Medulla oblongata (tissue), 1 donor: ENCODE measurements at regions not wholly inside any gene's neighbourhood (a gene's known extent, or its start where the extent isn't known, plus 50 kb on each side); places are given as distances from the start of the nearest gene placed in this dataset.

ENCODE experiments used
- DNase-seq: peaks from one replicate; pipeline ENCODE4 v3.0.0-alpha.2; 2015; ENCODE audit errors: extremely low spot score

DNA sequence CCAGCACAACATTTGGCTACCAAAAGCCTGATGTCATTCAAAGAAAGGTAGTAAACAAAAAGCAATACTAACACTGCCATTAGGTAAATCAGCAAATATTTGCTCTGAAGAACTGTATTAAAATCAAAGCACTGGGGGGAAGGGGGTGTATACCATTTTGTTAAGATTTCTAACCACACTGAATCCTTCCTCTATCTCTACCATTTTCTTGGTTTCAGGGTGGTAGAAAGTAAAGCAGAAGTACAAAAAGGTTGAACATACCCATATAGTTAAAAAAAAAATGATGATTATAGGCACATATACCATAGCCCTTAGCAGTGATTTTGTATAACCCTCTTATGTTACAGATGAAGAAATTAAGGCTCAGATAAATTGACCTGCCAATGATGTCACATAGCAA lies 437.6 kb downstream of the ZEB2 start:
- no peak for DNase-seq

DNA sequence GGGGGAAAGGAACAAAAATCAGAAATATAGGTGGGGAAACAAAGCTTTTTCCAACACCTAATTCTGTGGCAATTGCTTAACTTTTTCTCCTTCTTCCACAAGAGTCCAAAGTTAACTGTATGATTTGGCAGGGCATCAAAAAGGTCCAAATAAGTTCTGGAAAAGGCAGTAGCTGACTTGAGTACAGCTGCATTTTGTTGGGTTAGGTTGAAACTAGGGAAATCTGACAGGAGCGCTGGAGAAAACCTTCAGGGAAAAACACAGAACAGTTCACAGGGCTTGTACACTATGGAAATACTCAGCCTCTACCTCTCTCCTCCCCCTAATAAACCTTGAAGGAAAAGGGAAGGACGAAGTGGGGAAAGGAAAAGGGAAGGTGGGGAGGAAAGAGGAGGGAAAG lies 438.6 kb downstream of the ZEB2 start:
- DNase-seq, result no peak

DNA sequence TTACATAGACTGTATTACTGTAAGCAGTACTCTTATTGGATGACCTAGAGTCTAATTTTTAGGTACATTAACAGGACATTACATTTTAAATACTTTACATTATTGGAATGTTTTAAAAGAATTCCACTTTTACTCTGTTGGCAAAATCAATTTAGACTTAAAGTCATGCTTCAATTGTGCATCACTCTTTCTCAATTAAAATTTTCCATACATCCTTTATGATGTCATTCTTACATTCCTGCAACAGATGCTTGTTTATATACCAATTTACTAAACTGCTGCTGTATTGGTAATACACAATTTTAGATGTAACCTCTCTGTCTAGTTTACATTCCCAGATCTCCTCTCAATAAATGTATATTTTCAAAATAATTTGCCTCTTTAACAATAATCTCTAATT lies 440.1 kb downstream of the ZEB2 start:
- DNase-seq, result no peak

DNA sequence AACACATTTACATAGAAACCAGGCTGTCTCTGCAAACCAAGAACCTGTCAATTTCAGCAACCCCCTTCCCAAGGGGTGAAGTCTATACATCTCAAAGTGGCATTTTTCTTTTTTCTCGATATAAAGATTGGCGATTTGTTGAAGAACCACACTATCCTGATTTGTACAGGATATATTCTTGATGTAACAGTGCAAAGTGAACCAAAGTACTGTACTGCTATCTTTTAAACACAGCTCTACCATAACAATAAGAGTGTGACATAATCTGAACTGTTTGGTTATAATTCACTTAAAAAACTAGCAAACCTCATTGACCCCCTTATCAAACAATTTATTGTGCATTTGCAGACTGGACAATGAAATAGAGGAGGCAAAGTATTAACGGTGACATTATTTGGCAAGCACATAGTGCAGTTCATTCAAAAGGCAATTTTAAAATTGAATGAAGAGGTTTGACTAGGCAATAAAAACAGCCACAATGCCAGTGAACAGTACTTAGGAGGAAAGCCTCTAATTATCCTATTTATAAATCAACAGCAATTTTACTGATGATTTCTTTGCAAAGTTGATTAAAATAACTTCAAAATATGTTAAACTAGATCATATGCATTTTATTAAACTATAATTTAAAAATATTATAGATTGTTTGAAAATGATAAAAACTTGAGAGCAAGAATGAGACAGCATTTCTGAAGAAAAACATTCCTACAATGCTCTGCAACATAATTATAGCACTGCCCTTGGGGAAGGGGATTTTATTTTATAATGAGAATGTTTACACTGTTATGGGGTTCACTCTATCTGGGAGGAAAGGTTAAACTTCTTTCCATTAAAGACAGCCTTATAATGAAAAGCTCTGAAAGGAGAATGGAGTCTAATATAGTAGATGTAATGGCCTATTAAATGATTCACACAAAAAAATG lies 440.9 kb downstream of the ZEB2 start:
- no peak for DNase-seq

DNA sequence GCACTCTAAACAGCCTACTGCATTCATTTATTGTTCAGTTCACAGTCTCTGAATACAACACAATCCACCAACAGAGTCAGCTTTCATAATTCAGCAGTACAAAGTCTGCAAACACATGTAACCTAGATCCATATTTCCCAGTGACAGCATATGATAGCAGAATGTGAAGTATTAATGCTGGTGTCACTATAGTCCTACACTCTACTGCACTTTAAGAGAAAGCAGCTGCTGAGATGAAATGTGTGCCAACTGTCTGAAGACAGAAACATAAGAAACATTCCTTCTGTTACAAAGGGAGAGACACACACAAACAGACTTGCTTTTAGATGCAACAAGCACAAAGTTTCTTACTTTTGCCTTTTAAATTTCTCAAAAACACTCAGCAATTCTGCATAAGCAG lies 441.8 kb downstream of the ZEB2 start:
- peak; percentile 33 for DNase-seq

DNA sequence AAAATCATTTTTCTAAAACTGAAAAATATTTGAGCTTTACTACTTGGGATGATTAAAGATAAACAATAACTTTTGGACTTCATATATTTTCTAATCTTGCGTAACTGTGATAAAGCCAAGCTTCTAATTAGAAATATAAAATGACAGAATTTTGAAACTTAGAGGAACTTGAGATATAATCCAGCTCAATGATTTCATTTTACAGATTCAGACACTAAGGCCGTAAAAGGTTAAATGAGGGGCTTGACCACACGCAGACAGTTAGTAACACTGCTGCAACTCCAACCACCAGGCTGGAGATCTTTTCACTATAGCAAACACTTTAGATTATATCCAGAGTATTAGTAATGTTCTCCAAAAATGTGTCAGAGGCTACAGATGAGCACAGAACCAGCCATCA lies 445.5 kb downstream of the ZEB2 start:
- no peak for DNase-seq

DNA sequence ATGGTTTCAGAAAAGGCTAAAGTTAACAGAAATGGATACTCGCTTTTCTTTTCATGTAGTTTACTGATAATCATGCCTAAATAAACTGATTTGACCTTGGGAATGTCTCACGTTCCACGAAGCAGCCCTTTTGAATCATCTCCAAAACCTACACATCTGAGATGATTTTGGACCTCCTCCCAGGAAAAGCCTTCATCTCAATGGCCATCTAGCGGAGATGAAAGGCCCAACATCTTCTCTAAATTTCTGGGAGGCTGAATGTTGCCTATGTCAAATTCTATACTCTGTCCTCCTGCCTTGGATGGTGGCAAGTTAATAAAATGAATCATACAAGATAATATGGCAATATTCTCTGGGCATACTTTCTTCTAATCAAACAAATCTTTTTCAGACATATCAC lies 448.5 kb downstream of the ZEB2 start:
- DNase-seq, result no peak

DNA sequence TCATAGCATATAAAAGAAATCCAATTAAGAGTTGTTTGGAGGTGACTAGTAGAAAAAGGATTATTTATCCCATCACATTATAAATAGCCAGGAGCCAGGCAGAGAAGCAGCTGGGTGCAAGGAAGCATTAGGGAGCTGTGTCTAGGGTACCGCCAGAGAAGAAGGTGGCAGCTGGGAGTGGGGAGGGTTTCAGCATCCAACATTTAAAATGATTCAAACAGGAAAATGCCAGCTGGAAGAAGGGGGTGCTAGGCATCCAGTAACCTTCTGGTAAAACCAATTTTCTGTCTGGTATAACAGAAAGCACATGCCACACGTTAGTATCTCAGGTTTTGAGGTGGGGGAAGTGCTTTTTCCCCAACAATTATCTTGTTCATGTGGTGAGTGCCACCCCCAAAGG lies 452.4 kb downstream of the ZEB2 start:
- no peak for DNase-seq

DNA sequence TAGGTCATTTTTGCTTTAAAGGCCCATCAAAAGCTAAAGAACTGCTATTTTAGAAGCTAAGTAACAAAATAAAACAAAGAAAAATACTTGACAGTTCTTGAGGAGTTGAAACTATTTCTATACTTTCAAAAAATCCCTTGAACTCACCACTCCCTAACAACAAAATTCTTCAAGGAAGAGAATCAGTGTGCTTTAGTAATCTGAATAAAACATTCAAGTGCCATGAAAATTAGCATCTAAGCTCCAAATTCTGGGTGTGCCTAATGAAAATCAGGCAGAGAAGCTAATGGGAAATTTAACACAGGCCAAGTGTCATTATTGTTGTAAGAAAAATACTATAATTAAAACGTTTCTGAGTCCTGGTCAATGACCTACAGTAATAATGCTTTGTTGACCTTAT lies 456.3 kb downstream of the ZEB2 start:
- DNase-seq, result no peak

DNA sequence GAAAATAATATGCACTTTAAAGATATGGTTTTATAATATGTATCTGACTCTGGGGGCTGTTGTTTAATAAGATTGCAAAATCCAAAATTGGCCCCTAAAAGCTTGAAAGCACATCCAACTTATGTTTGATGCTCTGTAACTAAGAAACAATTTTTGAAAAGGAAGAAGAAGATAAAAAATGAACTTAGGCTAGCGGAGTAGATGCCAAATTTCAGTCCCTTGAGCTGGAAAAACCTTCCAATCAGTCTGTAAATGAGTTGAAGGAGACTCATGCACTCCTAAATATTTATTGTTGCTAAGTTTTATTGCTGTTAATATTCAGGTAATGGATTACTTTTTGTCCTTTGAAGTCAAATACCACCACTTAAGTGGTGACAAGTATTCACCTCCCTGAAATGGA lies 465.0 kb downstream of the ZEB2 start:
- DNase-seq, result no peak

DNA sequence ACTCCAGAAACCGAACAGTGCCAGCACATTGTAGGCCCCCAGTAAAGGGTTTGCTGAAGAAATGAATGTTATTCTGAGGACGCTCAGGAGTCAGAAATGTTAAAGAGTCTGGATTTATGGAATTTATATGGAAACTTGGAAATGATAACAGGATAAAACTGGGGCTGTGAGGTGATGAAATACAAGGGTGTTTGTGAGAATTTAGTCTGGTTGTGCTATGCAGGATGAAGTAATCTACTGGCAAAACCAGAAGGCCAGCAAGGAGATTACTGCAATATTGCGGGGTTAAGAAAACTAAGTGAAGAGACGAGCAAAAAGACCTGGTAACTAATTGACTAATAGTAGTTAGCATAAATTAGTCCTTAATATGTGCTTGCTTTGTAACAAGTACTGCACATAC lies 467.8 kb downstream of the ZEB2 start:
- DNase-seq, result no peak

DNA sequence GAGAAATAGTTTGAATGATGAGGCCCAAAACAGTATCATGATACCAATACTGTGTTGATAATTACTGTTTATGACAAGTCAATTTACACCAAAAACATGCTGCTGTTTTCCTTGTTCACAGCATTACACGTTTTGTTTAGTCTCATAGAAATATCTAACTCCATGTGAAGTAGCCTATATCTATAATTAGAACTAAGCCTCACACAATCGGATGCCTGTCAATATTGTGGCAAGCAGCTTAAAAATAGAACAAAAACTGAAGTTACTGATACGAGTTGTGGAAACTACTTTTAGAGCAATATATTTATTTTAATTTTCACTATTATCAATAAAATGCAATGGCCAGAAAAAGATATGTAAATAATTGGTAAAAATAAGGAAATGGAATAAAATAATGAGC lies 470.8 kb downstream of the ZEB2 start:
- no peak for DNase-seq

DNA sequence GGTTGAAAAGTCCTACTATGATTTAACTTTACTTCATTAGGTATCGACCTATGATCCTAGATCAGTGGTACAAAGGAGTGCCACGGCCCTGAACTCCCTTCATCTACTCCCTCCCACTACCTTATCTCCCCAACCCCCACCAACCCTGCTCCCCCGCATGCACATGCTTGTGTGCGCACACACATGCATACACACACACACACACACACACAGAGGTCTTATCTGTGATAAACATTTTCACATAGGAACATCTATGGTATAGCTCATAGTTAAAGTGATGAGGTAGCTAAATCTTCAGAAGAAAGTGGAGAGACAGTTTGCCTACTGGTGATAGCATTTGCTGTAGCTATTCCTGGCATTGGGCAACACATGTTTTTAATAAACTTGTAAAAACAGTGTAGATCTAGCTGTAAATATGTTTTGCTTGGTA lies 471.3 kb downstream of the ZEB2 start:
- DNase-seq, result no peak

DNA sequence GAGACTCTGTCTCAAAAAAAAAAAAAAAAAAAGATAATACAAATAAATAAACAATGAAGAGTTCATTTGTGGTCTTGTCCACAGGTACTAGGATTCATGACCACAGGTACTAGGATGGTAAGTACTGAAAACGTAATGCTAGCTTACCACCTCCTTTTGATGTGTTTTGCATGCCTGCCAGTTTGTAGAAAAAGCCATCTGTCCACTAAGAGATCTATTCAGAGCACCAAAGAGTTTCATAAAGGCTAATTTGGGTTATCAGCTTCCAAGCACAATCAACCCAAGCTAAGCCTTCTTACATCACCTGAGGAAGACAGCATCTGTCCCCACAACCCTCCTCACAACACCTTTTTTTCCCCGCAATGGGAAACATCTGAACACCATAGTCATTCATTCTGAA lies 477.2 kb downstream of the ZEB2 start:
- DNase-seq, result no peak

DNA sequence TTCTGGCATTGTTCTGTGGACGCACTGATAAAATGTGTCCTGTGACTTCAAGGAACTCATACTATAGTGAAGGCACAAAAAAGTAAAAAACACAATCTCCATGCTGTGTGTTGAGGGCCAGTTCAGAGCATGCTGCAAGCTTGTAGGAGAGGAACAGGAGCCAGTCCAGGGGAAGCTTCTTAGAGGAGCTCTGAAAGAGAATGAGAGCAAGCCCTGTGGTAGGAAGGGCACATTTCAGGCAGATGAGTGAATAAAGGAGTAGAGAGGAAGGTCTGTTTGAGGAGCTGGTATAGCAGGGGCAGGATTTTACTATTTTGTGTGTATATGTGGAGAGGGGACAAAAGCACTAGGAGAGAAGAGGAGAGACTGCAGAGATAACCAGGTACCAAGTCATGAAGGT lies 478.3 kb downstream of the ZEB2 start:
- DNase-seq, result no peak

DNA sequence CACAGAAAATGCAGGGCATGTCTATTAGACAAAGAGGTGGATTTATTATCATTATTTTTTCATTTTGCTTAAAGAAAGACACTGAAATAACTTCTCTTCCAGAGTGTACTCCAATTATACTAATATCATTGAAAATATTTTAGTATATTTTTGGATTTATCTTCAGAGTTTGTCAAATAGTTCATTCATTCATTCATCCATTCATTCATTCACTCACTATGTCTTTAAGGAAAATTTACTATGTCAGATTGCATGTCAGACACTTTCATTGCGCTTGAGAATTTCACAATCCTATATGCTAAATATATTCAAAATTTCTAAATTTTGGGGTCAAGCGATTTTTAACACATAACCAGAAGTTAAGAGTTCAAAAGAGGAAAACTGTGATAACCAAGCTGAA lies 479.1 kb downstream of the ZEB2 start:
- no peak for DNase-seq

DNA sequence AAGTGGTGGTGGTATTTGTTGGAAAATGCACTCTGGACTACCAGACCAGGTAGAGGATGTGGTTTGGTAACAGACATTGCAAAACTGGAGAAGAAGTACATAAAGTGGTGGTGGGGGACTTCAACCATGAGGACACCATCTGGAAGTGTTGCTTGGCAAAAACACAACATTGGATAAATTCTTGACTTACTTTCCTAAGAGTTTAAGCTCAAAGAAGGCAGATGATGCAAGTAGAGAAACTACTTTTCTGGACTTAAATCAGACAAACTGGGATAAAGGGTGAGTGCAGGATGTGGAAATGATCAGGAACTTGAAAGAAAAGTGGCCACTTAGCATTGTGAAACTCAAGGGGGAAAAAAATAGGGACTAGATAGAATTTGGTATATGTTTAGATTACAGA lies 487.4 kb downstream of the ZEB2 start:
- DNase-seq, result no peak

DNA sequence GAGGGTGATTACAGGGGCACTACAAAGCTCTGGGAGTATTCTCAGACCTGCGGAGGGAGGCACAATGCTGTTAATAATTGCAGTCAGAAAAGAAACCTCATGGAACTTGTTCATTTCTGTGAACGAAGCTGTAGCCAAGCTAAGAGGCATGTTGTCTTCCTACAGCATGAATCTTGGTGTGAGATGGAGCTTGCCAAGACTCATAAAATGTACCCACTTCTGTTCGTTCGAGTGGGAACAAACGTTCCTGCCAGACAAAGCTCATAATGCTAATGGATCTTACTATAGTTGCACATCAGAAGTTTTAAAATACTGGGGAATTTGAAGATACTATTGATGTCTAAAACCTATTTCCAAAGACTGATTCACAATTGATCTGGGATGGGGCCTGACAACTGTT lies 489.1 kb downstream of the ZEB2 start:
- DNase-seq, result no peak

DNA sequence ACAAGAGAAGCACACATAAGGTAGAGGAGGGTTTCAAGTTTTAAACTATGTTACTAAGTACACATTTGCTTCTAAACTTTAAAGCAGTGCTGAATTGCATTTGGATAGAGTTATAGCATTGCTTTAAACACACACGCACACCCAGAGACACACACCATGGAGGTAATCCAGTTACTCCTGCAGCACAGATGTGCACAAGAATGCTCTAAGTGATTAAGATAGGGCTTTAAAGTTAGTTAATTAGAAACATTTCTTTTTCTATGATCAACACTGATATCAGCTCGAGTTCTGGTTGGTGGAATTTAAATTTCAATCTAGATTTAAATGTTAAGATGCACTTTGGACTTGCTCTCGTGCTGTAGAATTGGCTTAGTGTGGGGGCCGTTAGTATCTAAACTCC lies 492.3 kb downstream of the ZEB2 start:
- no peak for DNase-seq

DNA sequence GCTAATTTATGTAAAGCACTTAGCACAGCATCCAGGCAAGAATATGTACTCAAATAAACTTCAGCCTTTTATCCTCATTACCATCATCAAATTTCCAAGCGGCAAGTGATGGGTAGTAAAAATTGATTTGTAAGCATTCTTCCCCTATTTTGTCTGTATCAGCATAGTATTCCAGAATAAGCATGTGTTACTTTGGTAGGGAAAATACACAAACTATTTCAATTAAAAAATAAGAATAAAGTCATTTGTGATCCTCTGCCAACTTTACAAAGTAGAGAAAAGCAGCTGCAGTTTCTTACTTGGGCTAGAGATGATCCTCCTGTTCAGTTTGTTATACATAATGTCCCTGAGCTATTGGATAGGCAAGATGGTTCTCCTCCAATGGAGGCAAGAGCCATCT lies 493.2 kb downstream of the ZEB2 start:
- no peak for DNase-seq

DNA sequence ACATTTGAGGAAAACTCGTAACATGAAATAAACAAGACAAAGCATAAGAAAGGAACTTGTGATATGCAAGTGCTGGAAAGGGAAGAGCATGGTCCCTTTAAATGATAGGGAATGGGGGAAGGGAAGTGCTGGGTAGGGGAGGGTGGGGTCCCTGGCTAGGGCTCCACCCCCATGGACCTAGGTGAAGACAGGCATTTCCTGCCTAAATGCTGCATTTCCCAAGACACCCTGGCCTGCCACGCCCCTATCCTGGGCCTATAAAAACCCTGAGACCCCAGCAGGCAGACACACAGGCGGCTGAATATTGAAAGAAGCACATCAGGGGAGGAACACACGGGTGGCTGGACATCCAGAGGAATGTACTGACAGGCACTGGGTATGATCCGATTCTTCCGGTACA lies 499.9 kb downstream of the ZEB2 start:
- no peak for DNase-seq

DNA sequence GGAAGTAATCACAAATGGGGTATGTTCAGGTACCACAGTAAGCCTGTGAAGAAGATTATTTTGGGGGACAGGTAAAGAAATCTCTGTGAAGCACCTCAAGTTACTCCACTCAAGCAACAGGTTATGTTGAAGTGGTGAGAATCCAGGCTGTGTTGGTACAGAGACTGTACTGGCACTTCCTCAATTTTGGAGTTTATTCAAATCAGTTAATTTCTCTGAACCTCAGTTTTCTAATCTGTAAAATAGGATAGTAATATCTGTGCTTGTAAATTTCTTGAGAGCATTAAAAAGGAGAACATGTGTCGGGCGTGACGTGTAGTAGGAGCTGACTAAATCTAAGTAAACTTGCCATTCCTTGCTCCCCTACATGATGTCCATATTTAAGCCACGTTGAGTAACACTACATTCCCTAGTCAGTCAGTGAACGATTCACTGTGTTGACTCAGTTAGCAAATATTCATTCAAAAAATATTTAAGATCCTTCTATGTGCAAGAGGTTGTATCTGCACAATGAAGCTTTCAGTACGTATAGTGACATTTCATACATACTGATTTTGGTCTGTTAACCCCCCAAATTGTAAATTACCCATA lies 504.2 kb downstream of the ZEB2 start:
- no peak for DNase-seq

DNA sequence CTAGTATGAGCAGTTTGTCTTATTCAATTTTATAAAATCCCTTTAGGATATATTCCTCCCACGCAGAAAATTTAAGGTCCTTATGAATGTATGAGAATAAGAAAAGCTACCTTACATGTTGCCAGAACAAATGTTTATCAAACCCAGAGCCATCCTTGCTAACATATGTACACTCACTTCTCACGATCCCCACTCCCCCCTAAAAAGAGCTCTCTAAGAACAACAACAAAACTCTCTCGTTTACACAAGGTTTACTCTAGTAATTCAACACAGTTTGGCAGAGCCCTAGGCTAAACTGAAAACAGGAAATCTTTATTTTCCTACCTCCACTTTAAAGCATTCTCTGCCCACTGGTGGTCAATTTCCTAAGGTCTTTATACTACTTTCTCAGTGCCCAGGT lies 504.9 kb downstream of the ZEB2 start:
- DNase-seq, result no peak

DNA sequence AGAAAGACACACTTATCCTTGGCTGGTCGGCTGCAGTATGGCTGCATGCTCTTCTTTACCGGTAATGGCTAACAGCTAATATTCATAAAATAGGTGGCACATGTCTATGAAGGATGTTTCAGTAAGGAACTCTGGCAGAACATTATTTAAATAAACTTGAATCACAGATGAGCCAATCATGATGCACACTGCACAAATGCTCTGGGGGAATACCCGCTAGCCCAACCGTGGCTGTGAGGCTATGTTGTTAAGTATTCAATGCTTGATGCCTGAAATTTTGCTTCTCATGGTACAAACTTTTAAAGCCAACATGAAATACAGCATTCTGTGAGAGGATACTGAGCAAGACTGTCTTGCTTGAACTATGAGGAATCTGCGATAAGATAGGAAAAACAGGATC lies 505.8 kb downstream of the ZEB2 start:
- DNase-seq, result no peak
